ENCODE measurements at regions not wholly inside any gene's neighbourhood (a gene's known extent, or its start where the extent isn't known, plus 50 kb on each side); places are given as distances from the start of the nearest gene placed in this dataset.

- TF ChIP-seq CTCF (IDR thresholded peaks at IDR 0.05; ENCODE audit: poor library complexity) (no peak), EZH2 (IDR thresholded peaks at IDR 0.05; ENCODE audit: borderline replicate concordance) (no peak)
Measured at GRCh38 chr15:62739082-62739481, 303.5 kb upstream of the TPM1 start.
